LoVo (cell line): ENCODE measurements at regions not wholly inside any gene's neighbourhood (a gene's known extent, or its start where the extent isn't known, plus 50 kb on each side); places are given as distances from the start of the nearest gene placed in this dataset.

Source experiments
- DNase-seq: peaks from one replicate; pipeline ENCODE4 v3.0.0-alpha.2; 2016; ENCODE audit warnings: low spot score

GRCh38 chr14:96727980-96728717, 69.0 kb upstream of the VRK1 start:
- DNase-seq = no peak

GRCh38 chr14:96729889-96730288, 67.3 kb upstream of the VRK1 start:
- DNase-seq = no peak

GRCh38 chr14:96730386-96730785, 66.8 kb upstream of the VRK1 start:
- DNase-seq = no peak

- DNase-seq = no peak
Measured at GRCh38 chr14:96734076-96734622, 63.0 kb upstream of the VRK1 start.

- DNase-seq = no peak
Measured at GRCh38 chr14:96735526-96735925, 61.7 kb upstream of the VRK1 start.

GRCh38 chr14:96736439-96736838, 60.7 kb upstream of the VRK1 start:
- DNase-seq = no peak

- DNase-seq = no peak
Measured at GRCh38 chr14:96737881-96738280, 59.3 kb upstream of the VRK1 start.

GRCh38 chr14:96739200-96739910, 57.8 kb upstream of the VRK1 start:
- no peak for DNase-seq

GRCh38 chr14:96741151-96741977, 55.8 kb upstream of the VRK1 start:
- DNase-seq = peak; percentile 51

- no peak for DNase-seq
Measured at GRCh38 chr14:96744262-96744661, 52.9 kb upstream of the VRK1 start.

GRCh38 chr14:96745500-96746051, 51.6 kb upstream of the VRK1 start:
- no peak for DNase-seq

GRCh38 chr14:96746101-96746500, 51.1 kb upstream of the VRK1 start:
- no peak for DNase-seq

- no peak for DNase-seq
Measured at GRCh38 chr14:96747006-96747405, 50.2 kb upstream of the VRK1 start.
